H1 (cell line): ENCODE measurements at regions not wholly inside any gene's neighbourhood (a gene's known extent, or its start where the extent isn't known, plus 50 kb on each side); places are given as distances from the start of the nearest gene placed in this dataset.

ENCODE experiments used
- CBX5 ChIP-seq: fragments of 300-800, 300-1000 bp; sonication (generic); IDR thresholded peaks from 2 replicates; pipeline ENCODE4 v1.7.1; 2016; ENCODE audit warnings: antibody characterized with exemption, low read length, low read depth
- NRF1 ChIP-seq: IDR thresholded peaks from 2 replicates; pipeline ENCODE4 v1.6.1; 2011; ENCODE audit warnings: mild to moderate bottlenecking, low read depth, low read length, improper control_type of control experiment
- RBBP5 ChIP-seq: IDR thresholded peaks from 2 replicates; pipeline ENCODE4 v1.7.1; 2012; ENCODE audit warnings: low read depth, mild to moderate bottlenecking, inconsistent platforms, low read length, moderate library complexity, borderline replicate concordance
- TF ChIP-seq, protein P1 (sequence below): IDR thresholded peaks from 2 replicates; pipeline ENCODE4 v1.6.1; 2011; ENCODE audit warnings: low read depth, mild to moderate bottlenecking, low read length; ENCODE audit not compliant: insufficient read depth

DNA sequence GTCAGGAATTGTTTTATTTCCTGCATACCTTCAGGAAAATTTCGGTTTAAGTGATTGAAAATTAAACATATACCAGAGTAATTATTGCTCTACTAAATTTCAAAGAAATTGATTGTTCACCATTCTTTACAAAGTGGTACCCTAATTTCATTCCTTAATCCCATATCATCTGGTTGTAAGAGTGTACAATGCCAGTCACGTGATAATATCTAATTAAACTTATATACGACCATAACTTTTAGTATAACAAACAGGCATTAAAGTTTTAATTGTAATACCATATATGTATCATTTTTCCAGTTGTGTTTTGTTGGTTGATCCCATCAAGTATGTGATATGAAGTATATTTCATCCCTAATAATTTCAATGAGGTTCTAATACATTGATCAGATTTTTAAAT lies 74.8 kb upstream of the PLSCR5 start (continued):
- TF ChIP-seq, protein P1, sequence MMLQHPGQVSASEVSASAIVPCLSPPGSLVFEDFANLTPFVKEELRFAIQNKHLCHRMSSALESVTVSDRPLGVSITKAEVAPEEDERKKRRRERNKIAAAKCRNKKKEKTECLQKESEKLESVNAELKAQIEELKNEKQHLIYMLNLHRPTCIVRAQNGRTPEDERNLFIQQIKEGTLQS: no peak
- TF ChIP-seq CBX5 (no peak), RBBP5 (no peak), NRF1 (no peak)
